ENCODE measurements at regions not wholly inside any gene's neighbourhood (a gene's known extent, or its start where the extent isn't known, plus 50 kb on each side); places are given as distances from the start of the nearest gene placed in this dataset.

DNA sequence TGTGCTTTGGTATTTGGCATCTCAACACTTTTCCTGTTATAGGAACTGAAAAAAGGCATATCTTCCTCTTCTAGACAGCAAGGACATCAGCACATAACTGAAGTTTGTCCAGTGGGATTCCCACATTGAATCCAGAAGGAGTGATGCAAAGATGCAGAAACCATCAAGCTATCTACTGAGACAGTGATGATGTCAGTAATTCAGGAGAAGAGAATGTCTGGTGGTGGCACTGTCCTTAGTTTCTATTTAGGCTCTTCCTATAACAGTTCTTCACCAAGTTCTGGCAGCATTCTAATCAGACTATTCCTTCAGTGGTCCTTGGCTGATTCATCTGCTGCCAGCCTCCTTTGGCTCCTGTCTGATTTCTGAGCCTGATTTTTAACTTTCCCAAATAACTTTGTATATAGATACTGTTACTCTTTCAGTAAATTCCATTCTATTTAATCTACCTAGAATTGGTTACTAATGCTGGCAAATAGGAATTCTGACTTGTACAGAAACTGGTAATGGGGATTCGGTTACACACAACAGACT is 56.6 kb upstream of the AGPS start:
- in situ Hi-C loops (cut with MboI; ENCODE audit: low pct_unique_long_range_greater_than_20kb, low sequenced_read_pairs), result loop anchor here (25.0 kb wide), 1 partner anchor 401 kb away; no protein-coding TSS in a partner anchor

DNA sequence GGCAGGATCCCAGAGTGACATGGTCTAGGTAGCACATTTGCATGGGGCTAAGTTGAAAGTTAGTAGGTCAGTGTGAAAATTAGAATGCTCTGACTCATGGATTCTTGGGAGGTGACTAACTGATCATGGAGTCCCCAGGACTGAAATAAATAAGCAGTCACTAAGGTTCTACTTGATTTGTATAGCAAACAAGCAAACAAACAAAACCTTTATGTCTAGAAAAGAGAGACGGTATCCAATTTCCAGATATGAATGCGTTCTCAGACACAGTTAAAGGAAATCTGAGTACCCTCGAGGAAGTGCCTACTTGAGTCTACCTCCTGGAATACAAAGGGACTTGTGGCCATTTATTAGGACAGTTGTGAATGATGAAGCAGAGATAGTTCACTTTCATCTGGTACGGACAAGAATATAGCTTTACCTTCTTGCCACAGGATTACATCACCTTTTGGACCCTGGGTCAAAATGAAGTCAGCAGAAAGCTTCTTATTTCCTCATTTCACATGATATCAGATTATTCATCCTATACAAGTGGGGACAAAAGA is 54.3 kb upstream of the AGPS start:
- no peak for DNase-seq
- in situ Hi-C loops (cut with MboI; ENCODE audit: low pct_unique_long_range_greater_than_20kb, low sequenced_read_pairs), result loop anchor here (25.0 kb wide), 1 partner anchor 399 kb away; no protein-coding TSS in a partner anchor

More for the DNA sequence above, 56.6 kb upstream of the AGPS start:
- no peak for DNase-seq

DNA sequence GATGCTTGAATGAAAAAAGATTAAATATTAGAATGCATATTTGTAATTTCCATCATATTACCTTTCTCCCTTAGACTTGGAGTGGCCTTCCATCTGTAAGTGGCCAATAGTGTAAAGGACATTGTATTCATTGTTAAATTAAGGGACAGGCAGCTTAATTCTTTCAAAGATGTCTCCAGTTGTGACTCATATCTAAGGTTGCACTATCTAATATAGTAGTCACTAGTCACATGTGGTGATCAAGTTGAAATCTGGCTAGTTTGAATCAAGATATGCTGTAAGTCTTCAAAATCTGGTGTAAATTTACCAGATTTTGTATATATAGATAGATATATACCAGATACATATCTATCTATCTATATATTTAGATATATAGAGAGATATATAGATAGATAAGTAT is 52.4 kb upstream of the AGPS start:
- in situ Hi-C loops (cut with MboI; ENCODE audit: low pct_unique_long_range_greater_than_20kb, low sequenced_read_pairs), result loop anchor here (25.0 kb wide), 1 partner anchor 397 kb away; no protein-coding TSS in a partner anchor
- DNase-seq, result no peak

DNA sequence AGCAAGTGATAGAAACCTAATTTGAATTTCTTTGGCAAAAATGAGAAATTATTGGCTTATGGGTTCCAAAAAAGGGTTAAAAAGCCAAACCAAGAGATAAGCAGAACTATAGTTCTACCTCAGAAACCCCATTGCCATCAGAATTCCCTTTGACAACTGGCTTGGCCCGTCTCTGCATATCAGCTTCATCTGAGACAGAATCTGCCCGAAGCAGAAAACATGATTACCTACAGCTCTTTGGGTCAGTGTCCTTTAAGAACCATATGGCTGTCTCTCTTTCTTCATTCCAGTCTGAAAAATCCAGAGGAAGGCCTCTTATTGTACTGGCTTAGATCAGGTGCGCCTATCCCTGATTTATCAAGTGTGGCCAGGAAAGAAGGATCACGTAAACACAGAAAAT is 49.8 kb upstream of the AGPS start:
- no peak for DNase-seq
- in situ Hi-C loops (cut with MboI; ENCODE audit: low pct_unique_long_range_greater_than_20kb, low sequenced_read_pairs), result loop anchor here (25.0 kb wide), 1 partner anchor 395 kb away; no protein-coding TSS in a partner anchor
